GM12875 (cell line): ENCODE measurements at regions not wholly inside any gene's neighbourhood (a gene's known extent, or its start where the extent isn't known, plus 50 kb on each side); places are given as distances from the start of the nearest gene placed in this dataset.

Source experiments
- H3K4me3 ChIP-seq: one replicate; pipeline ENCODE4 v1.5.1; 2011; ENCODE audit warnings: low read depth, low read length, control low read depth
- CTCF ChIP-seq: IDR thresholded peaks from 2 replicates; pipeline ENCODE4 v1.5.1; 2011; ENCODE audit warnings: low read depth, mild to moderate bottlenecking, control low read depth, inconsistent platforms, low read length, moderate library complexity, borderline replicate concordance; ENCODE audit not compliant: insufficient read depth

- TF ChIP-seq CTCF = no peak
- H3K4me3 ChIP-seq = no peak overlapping the region
Observed at GRCh38 chr12:65526311-65526710, 247.8 kb downstream of the MSRB3 start.

GRCh38 chr12:65528127-65528526 is 249.6 kb downstream of the MSRB3 start:
- no peak for TF ChIP-seq CTCF
- no peak overlapping the region for H3K4me3 ChIP-seq

DNA sequence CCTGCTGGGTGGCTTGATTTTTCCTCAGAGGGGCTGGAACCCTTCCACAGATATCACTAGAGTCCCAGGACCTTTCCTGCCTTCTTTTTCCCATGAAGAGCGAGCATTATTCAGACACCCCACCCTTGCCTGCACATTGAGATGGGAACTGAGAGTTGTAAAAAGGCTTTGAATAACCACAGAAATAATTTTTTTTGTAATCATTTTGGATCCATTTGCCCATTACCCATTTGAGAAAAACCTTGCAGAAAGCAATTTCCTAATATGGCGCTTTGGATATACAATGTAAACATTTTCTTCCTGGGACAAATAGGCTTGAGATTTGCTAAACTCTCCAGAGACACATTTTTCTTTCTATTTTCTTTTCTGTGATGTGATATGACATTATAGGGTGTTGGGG is 250.6 kb downstream of the MSRB3 start:
- no peak overlapping the region for H3K4me3 ChIP-seq
- no peak for TF ChIP-seq CTCF

- H3K4me3 ChIP-seq = no peak overlapping the region
- no peak for TF ChIP-seq CTCF
Observed at GRCh38 chr12:65529771-65530435, 251.4 kb downstream of the MSRB3 start.

DNA sequence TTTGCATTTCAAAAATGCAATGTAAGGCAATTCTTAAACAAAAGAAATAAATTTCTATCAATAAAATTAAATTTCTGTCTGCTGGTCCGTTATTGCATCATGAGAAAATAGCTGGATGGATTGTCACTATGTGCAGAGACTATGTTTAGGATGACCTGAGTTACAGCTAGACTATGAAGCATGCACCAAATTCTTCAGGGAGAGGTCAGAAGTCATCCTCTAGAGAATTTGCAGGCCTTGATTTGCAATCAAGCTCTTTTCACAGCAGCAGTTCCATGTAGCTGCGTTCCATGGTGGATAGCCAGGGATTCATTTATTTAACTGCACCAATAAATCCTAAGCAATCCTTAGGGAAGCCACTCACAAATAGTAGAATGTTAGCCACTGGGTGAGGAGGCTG is 253.7 kb downstream of the MSRB3 start:
- TF ChIP-seq CTCF = no peak

GRCh38 chr12:65532764-65533163 is 254.3 kb downstream of the MSRB3 start:
- H3K4me3 ChIP-seq = no peak overlapping the region
- no peak for TF ChIP-seq CTCF

More for the DNA sequence above, 253.7 kb downstream of the MSRB3 start:
- H3K4me3 ChIP-seq = no peak overlapping the region

DNA sequence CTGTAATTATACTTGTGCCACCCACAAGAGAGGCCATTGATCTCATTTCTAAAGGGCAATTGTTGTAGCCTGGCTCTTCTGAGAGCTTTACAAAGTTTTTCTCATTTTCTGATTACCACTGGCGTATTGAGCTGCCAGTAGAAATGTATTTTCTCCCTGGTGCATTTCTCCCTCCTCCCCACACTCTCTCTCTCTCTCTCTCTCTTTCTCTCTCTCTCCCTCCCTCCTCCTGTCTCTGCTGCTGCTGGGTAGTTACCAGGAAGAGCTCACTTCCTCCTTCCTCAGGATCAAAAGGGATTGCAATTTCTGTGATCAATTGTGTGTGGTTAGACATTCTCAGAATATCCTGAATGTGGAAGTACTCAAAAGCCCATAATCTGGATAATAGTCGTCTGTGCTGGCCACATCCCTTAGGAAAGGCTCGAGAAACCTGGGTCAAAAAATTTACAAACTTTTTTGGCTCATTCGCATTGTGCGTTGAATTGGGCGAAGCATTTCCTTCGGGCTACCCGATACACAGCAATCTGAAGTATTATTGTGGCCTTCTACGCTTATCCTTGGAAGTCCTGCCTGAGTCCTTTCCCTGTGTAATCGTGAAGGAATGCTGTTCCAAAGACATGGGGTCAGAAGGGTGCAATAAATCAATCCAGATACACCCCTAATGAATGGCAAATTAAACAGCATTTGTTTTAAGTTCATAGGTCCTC is 254.8 kb downstream of the MSRB3 start:
- no peak for TF ChIP-seq CTCF
- no peak overlapping the region for H3K4me3 ChIP-seq
